Glomerular endothelial cell (primary cell): ENCODE measurements at regions not wholly inside any gene's neighbourhood (a gene's known extent, or its start where the extent isn't known, plus 50 kb on each side); places are given as distances from the start of the nearest gene placed in this dataset.
A peak's percentile ranks its signal among the peaks of the same experiment; 100 is the strongest.

ENCODE experiments used
- DNase-seq: peaks from one replicate; pipeline ENCODE4 v3.0.0-alpha.2; 2011; ENCODE audit warnings: low read depth, low spot score; ENCODE audit errors: extremely low read depth

DNA sequence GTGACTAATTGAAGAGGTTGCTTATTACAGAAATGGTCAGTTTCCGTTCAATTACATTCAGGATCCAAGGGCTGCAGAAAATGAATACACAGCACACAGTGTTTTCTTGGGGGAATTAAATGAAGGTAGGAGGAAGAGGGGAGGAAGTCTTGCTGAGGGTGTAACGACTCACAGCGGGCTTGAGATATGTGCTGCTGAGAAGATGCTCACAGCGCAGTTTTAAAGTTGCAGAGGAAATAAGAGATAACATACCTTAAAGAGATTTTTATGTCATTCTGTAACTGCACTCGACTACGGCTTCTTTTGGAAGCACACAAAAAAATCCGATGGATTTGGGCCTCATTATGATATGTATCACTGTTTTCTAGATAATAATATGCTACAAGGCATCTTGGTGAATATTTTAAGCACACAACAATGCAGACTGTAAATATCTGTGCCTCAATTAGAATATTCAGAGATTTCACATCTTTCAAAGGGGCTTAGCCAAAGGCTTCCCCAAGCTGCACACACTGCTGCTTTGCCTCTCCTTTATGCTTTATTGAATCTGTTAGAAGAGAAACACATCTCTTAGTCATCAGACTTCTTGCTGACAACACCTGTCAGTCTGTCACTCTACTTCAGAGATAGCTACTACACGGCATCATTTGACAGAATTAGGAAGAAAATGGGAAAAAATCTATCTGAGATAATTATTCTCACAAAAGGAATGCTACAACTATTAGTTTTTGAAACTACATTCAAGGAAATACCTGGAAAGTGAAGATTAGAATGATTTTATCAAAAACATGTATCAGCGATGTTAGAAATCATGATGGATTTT, 773.2 kb downstream of the OTOL1 start:
- no peak for DNase-seq

DNA sequence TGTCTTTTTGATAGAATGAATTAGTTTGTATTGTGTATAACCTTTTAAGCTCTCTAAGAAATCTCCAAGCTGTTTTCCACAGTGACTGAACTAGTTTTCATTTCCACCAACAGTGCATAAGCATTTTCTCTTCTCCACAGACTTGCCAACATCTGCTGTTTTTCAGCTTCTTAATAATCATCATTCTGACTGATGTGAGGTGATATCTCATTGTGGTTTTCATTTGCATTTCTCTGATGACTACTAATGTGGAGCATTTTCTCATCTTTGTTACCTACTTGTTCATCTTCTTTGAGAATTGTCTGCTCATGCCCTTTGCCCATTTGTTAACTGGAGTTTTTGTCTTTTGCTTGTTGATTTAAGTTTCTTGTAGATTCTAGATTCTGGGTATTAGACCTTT, 777.5 kb downstream of the OTOL1 start:
- no peak for DNase-seq

DNA sequence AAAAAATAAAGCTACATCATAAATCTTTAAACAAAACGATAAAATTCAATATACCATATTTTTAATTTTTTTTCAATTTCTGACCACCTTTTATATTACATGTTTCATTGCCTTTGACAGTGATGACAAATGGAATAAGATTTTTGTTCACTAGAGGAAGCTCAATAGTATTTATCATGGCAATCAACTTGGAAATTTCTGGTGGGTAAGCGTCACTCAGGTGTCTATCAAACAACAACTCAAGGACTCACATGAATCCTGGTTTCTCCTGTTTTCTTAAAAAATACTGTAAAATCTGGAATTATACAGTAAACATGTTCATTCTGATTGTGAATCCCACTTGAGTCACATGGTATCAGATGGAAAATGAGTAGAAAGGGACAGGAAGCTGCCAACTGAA, 782.2 kb downstream of the OTOL1 start:
- DNase-seq: no peak

DNA sequence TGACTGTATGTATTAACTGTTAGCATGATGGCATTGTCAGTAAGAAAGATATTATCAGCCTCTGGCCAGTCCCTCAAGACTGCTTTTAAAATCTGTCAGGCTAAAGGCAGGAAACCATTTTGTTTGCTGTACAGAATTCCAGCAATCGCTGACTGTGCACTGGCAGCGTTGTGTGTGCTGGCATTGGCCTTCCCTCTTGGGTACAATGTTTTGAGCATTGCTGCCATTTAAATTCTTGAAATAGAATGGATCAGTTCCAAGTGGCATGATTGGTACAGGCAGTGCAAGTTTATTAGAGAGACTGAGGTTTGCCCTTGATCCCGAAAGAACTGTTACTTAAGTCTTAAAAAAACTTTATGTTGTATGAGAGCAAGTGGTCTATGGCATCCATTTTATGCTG, 788.7 kb downstream of the OTOL1 start:
- DNase-seq: no peak

DNA sequence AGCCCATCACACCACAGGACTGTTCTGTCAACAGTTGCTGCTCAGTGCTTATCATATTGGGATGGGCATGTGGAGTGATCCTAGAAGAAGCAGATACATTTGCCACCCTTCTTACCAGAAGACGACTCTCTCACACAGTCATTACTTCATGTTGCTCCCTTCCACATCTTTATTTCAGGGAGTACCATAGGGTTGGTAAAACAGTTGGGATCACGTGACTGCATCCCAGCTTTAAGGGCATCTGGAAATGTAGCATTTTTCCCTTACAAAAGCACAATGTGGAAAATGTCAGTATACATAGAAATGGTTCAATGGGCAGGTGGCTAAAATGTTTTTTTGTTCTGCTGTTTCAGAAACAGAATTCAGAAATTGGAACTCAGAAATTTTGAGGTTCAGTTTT, 791.0 kb downstream of the OTOL1 start:
- DNase-seq: no peak

DNA sequence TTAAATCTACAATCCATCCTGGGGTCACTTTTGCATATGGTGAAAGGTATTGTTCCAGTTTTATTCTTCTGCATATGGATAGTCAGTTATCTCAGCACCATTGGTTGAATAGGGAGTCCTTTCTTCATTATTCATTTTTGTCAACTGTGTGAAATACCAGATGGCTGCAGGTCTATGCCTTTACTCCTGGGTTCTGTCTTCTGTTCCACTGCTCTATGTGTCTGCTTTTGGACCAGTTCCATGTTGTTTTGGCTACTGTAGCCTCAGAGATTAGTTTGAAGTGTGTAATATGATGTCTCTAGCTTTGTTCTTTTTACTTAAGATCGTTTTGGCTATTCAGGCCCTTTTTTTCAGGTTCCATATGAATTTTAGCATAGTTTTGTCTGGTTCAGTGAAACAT, 795.8 kb downstream of the OTOL1 start:
- no peak for DNase-seq

DNA sequence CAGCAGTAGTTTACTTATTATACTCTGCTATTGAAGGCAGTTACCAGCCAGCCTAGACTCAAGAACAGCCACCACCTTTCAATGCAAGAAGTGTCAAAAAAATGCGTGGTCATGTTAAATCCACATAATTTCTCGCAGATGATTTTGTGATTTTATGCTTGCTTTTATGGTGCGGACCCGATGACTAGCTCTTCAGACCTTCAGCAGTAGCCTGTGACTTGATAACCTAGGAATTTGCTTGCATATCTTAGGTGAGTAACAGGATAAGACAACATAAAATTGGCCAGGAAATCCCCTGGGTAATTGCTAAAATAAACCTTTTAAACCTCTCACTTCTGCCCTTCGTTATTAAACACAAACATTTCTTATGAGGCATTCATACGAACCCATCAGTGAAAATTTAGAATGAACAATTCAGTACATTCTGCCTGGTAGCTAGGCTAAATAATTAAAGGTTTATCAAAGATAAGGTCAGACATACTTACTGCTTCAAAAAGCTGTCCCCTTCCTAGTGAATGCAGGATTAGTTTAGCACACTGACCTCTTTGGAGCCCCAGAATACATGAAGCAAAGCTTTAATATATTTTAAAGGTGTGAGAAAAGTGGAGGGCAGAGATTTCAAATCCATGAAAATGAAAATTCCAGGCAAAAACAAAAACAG, 798.8 kb downstream of the OTOL1 start:
- peak; percentile 56 for DNase-seq

DNA sequence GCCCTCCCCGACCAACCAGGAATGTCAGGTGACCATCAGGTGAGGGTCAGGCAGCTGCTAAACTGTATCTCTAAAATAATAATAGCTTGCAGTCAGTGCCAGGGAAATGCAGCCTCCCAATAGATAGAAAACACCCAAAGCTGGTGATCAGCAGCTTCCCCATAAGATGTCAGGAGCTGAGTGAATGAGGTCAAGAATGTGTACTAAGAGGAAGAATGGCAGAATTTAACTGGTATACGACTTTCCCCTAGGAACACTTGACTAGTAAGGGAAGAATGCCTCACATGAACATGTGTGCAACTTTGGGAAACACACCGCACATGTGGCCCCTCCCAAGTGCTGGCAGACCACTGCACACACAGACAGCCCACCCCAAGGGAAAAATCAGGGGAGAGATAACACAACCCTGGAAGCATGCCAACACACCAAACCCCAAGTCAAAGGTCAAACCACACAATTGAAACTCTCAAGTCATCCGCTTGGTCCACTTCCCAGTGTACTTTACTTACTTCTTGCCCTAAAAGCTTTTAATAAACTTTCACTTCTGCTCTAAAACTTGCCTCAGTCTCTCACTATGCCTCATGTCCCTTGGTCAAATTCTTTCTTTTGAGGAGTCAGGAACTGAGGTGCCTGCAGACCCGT, 806.5 kb downstream of the OTOL1 start:
- DNase-seq: no peak

DNA sequence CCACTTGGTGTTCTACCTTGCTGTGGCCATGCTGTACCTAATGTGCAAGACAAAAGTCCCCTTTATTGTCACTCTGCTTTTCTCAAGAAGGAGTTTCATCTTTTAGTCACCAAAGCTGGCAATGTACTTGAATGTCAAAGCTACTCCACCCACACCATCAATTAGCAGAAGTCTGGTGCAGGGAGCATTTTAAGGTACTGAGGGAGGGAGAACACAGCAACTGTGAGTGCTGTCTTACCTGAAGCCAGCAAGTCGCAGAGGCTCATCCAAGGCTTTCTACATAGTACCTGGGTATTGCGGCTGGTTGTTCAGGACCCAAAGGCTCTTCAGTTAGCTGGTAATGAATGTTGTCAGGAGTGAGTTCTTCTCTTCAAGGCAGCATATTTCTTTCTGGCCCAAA, 820.4 kb downstream of the OTOL1 start:
- DNase-seq: no peak

DNA sequence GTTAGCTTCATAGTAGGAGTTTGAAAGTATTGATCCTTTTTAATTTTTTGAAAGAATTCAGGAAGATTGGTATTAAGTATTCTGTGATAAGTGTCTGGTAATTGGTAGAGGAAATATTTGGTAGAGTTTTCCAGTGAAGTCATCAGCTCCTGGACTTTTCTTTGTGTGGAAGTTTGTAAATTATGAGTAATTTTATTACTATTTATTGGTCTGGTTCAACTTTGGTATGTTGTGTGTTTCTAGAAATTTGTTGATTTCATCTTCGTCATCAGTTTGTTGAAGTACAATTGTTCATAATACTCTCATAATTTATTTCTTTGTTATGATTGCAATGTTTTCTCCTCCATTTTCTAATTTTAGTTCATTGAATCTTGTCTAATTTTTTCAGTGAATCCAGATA, 832.0 kb downstream of the OTOL1 start:
- no peak for DNase-seq

DNA sequence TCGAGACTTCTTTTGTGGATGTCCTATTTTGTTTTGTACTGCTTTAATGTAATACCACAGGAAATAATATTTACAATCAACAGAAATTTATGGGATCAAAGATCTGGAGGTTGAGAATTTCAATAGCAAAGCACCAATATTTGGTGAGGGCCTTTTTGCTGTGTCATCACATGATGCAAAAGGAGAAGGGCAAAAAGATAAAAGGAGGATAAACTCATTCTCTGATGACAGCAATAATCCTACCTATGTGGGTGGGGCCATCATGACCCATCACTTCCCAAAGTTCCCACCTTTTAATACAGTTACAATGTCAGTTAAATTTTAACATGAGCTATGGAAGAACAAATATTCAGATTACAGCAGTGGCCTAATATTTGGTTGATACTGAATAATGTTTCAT, 832.9 kb downstream of the OTOL1 start:
- no peak for DNase-seq

DNA sequence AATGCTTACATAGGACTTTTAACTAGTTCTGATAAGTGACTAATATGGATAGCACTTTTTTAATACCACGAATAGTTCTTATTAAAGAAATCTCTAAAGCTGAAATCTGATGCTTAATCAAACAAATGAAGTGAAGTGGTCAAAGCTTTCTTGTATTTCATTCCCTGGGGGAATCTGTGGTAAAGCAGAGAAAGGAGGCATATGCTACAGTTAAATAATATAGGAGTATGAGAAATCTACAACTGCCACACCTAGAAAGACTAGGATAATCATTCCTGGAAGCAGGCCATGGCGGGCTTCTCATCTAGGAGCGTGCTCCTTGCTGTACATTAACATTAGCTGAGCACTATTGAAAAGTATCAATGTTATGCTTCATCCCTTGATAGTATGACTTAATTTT, 835.7 kb downstream of the OTOL1 start:
- no peak for DNase-seq

DNA sequence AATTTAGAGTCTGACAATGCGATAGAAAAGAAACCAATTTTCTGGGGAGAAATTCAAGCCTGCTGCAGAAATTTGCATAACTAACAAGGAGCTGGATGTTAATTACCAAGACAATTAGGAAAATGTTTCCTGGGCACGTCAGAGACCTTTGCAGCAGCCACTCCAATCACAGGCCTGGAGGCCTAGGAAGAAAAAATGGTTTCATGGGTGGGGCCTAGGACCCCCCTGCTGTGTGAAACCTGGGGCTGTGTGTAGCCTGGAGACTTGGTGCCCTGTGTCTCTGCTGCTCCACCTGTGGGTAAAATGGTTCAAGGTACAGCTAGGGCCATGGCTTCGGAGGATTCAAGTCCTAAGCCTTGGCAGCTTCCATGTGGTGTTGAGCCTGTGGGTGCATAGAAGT, 837.9 kb downstream of the OTOL1 start:
- DNase-seq: no peak

DNA sequence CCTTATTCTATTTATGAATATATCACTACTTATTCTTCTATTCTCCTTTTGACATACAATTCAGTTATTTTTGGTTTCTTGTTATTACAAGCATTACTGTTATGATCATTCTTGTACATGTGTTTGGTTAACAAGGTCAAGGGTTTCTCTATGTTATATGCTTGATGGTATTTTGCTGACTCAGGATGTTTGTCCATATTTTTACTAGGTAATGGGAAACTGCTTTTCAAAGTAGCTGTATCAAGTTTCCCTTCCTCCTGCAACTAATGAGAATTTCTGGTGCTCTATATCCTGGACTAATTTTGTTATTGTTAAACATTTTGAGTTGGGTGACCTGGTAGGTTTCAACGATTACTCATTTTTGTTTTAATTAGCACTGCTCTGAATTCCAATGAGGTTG, 841.0 kb downstream of the OTOL1 start:
- DNase-seq: no peak

DNA sequence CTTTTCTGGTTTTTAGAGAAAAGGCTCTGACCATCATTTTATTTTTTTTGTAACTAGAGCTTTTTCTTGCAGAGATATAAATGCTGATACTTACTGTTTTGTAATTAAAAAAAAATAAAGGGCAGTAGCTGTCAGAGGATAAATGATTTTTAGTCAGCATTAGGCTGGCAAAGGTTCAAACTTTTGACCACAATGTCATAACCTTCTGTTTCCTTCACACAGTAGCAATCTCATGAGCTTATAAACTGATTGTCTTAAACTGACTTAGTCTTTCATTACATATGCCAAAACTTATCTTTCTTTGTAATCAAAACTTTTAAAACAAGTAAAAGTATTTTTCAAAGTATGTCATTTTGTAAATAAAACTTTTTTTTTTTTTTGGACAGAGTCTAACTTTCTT, 841.9 kb downstream of the OTOL1 start:
- DNase-seq: peak; percentile 29

DNA sequence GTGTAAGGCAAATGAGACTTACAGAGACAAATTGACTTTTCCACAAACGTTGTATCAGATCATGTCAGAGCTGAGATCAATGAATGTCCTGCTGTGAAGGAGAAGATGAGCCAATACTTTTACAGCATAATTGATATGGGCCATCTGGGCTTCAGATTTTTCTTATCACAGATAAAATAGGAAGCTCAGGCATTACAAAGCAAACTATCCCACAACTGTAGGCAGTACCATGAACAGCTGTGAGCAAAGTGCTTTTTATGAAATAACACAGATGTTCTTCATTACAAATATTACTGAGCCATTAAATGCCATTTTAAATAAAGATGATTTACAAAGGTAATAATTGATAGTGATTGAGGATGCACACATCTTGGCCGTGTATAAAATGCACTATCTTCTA, 852.3 kb downstream of the OTOL1 start:
- no peak for DNase-seq

DNA sequence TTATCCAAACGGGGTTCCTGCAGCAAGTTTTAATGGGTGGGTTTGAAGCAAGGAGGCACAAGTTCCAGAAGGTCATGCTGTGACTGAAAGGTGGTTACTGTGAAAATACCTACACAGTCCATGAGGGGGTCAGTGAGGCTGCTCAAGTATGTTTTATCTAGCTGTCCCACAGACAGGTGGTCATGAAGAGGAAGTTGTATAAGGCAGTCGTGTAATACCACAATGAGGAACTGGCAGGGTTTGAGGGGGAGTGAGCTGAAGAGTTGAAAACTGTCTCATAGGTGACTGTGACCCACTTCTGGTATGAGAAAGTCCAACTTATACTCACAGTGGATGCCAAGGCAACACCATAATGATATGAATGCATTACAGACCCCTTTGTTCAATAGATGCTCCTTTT, 856.8 kb downstream of the OTOL1 start:
- no peak for DNase-seq

DNA sequence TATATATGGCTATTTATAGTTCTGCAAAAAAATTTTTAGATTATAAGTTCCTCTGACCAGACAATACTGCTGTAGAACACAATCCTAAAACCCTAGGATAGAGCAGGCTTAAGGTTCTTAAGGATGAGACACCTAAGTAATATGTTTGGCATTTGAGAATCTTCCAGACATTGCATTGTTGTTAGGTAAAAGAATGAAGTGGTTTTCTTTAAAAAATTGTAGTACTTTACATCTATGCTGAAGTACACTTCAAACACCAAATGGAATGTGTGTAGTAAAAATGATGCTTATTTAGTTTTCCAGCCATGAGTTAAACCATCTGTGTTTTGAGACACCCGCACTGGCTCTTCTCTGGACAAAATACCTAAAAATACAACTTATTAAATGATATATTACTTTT, 857.7 kb downstream of the OTOL1 start:
- DNase-seq: no peak

DNA sequence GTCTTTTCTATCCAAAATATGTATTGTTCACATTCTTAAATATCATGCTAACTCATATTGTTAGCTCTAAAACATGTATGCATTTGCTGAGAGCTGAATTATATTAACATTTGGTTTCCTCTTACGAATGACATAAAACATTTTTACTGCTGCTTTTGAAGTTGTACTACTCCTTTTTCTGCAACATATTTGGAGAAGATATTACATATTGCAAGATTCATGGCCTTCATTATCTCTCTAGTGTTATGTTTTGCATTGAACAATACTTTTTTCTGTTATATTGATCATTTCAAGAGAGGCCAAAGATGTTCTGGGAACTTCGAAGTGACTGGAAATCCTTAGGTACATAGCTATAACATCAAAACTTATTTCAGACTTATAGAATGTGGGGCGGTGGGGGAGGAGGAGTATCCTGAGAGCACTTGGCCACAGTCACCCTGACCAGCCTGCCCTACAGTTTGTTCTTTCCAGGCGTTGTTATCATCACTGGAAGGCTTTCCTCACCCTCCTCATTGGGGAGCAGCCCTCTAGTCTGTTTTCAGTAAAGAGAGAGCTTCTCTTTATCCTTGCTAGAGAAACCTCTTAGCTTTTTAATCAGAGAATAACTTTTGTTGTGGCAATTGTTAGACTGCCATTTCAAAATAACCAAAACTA, 868.6 kb downstream of the OTOL1 start:
- no peak for DNase-seq

DNA sequence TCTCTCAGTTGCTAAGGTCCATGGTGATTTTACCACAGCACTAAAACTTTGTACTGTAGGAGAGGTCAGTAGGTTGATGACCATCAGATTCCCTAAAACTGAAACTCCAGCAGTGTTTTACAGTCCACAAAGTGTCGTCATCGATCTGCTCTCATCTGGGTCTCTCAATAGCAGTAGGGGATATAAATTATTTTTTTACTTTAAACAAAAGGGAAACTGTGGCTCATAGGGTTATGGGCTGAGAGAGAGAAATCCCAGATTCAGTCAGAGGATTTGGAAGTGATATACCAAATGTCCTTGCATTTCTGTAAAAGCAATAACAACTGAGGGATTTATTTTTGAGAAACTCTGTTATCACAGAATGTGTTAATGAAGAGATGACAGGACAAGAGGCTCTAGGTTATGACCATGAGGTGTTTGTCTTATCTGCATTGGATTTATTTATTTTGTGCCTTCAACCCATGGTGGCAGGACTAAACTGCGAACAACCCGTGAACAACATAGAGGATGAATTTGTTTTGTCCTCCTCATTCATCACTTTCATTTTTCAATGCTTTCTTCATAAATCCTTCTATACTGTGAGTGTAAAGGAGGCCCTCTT, 869.7 kb downstream of the OTOL1 start:
- no peak for DNase-seq
